ENCODE measurements at regions not wholly inside any gene's neighbourhood (a gene's known extent, or its start where the extent isn't known, plus 50 kb on each side); places are given as distances from the start of the nearest gene placed in this dataset.

GRCh38 chr6:126667071-126667470 lies 327.2 kb downstream of the CENPW start:
- TF ChIP-seq CTCF (conservative IDR thresholded peaks at IDR 0.05; ENCODE audit: low read length) = no peak
- no peak for TF ChIP-seq EZH2phosphoT487 (IDR thresholded peaks at IDR 0.05; ENCODE audit: borderline replicate concordance)
